Testis (tissue), 2 donors: ENCODE measurements at regions not wholly inside any gene's neighbourhood (a gene's known extent, or its start where the extent isn't known, plus 50 kb on each side); places are given as distances from the start of the nearest gene placed in this dataset.

Source experiments
- POLR2A ChIP-seq: fragments of 450-650 bp; IDR thresholded peaks from one replicate; pipeline ENCODE4 v1.6.1; 2017; ENCODE audit warnings: antibody characterized with exemption, mild to moderate bottlenecking, moderate library complexity
- TF ChIP-seq, protein P1 (sequence below), 3 experiments: fragments of 450-650 bp in 2 of 3; fragments of 200-600 bp in 1 of 3; sonication (generic) in 1 of 3; IDR thresholded peaks; one replicate each; pipeline ENCODE4 v1.5.1; 2016 to 2019; ENCODE audit warnings: antibody characterized with exemption in 3 of 3, mild to moderate bottlenecking in 2 of 3, moderate library complexity in 1 of 3

DNA sequence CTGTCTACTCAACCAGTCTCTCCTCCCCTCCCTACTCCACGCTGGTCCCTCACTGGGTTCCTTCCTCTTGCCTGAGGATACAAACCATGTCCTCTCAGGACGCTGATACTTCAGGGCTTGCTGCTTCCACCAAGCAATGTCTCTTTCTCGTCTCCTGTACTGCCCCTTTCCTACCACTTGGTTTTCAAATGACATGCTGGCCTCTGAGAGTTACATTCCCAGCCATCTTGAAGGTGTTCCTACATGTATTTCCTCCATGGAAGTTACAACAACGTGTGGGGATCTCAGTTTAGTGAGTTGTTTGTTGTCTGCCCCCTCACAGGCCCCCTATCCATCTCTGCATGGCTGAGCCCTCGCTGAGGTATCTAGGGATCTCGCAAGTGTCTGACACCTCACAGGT lies 334.5 kb upstream of the SKOR2 start:
- TF ChIP-seq, protein P1, sequence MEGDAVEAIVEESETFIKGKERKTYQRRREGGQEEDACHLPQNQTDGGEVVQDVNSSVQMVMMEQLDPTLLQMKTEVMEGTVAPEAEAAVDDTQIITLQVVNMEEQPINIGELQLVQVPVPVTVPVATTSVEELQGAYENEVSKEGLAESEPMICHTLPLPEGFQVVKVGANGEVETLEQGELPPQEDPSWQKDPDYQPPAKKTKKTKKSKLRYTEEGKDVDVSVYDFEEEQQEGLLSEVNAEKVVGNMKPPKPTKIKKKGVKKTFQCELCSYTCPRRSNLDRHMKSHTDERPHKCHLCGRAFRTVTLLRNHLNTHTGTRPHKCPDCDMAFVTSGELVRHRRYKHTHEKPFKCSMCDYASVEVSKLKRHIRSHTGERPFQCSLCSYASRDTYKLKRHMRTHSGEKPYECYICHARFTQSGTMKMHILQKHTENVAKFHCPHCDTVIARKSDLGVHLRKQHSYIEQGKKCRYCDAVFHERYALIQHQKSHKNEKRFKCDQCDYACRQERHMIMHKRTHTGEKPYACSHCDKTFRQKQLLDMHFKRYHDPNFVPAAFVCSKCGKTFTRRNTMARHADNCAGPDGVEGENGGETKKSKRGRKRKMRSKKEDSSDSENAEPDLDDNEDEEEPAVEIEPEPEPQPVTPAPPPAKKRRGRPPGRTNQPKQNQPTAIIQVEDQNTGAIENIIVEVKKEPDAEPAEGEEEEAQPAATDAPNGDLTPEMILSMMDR (IDR thresholded peaks at IDR 0.05) = no peak
- TF ChIP-seq POLR2A = no peak
